Daoy (cell line): ENCODE measurements at regions not wholly inside any gene's neighbourhood (a gene's known extent, or its start where the extent isn't known, plus 50 kb on each side); places are given as distances from the start of the nearest gene placed in this dataset.

ENCODE experiments used
- DNase-seq: peaks from one replicate; pipeline ENCODE4 v3.0.0-alpha.2; 2015; ENCODE audit warnings: low read depth

- no peak for DNase-seq
Observed at GRCh38 chr2:219769090-219769910, 141.9 kb downstream of the SLC4A3 start.

GRCh38 chr2:219772103-219772635 is 144.7 kb downstream of the SLC4A3 start:
- no peak for DNase-seq

- no peak for DNase-seq
Observed at GRCh38 chr2:219772697-219773096, 145.3 kb downstream of the SLC4A3 start.

GRCh38 chr2:219775506-219775905 is 148.1 kb downstream of the SLC4A3 start:
- no peak for DNase-seq

- DNase-seq, result no peak
Observed at GRCh38 chr2:219777388-219777787, 150.0 kb downstream of the SLC4A3 start.

- DNase-seq, result no peak
Observed at GRCh38 chr2:219778189-219778588, 150.8 kb downstream of the SLC4A3 start.

GRCh38 chr2:219782737-219783348 is 155.4 kb downstream of the SLC4A3 start:
- no peak for DNase-seq

GRCh38 chr2:219783359-219783975 is 156.0 kb downstream of the SLC4A3 start:
- DNase-seq, result no peak

- no peak for DNase-seq
Observed at GRCh38 chr2:219784178-219784577, 156.7 kb downstream of the SLC4A3 start.

- DNase-seq, result no peak
Observed at GRCh38 chr2:219789476-219789875, 162.0 kb downstream of the SLC4A3 start.

GRCh38 chr2:219792446-219792845 is 165.0 kb downstream of the SLC4A3 start:
- no peak for DNase-seq

- DNase-seq, result no peak
Observed at GRCh38 chr2:219798430-219798829, 171.0 kb downstream of the SLC4A3 start.

- peak; percentile 23 for DNase-seq
Observed at GRCh38 chr2:219803294-219803693, 175.9 kb downstream of the SLC4A3 start.

- no peak for DNase-seq
Observed at GRCh38 chr2:219810895-219811294, 183.5 kb downstream of the SLC4A3 start.

- DNase-seq, result no peak
Observed at GRCh38 chr2:219812672-219813071, 185.2 kb downstream of the SLC4A3 start.

GRCh38 chr2:219820767-219821166 is 193.3 kb downstream of the SLC4A3 start:
- no peak for DNase-seq

- no peak for DNase-seq
Observed at GRCh38 chr2:219823574-219823973, 196.1 kb downstream of the SLC4A3 start.

GRCh38 chr2:219824996-219825395 is 197.6 kb downstream of the SLC4A3 start:
- no peak for DNase-seq

GRCh38 chr2:219828127-219828526 is 200.7 kb downstream of the SLC4A3 start:
- no peak for DNase-seq

GRCh38 chr2:219829667-219830352 is 202.4 kb downstream of the SLC4A3 start:
- DNase-seq, result no peak

GRCh38 chr2:219830353-219830738 is 202.9 kb downstream of the SLC4A3 start:
- no peak for DNase-seq

- DNase-seq, result no peak
Observed at GRCh38 chr2:219831957-219832356, 204.5 kb downstream of the SLC4A3 start.
